ENCODE measurements at regions not wholly inside any gene's neighbourhood (a gene's known extent, or its start where the extent isn't known, plus 50 kb on each side); places are given as distances from the start of the nearest gene placed in this dataset.

DNA sequence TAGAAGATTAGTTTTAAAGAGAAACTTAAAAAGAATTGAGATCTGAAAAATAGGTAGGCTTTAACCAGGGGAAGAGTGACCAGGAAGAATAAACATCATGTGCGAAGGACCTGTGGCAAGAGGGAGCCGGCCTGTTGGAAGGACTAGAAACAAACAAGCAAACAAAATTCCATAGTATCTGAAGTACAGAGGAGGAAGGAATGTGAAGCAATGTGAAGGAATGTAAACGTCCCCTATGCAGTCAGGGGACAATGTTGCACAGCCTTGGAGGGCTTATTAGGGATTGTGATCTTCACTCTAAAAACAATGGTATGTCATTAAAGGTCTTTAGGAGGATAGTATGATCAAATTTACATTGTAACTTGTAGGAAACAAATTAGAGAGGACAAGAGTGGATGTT, 84.4 kb upstream of the PLCL2 start:
- no peaks in the 10 kb centered on the region for H3K4me1 ChIP-seq (ENCODE audit: insufficient read depth, insufficient read length)
- H3K27me3 ChIP-seq (ENCODE audit: insufficient read depth, insufficient read length) = no peaks in the 10 kb centered on the region
- H3K9ac ChIP-seq (ENCODE audit: insufficient read length, low read depth) = no peak overlapping the region
- H3K4me3 ChIP-seq (ENCODE audit: insufficient read length, low read depth) = no peak overlapping the region
- H3K9me3 ChIP-seq (ENCODE audit: insufficient read depth, low read length) = peaks cover 9% of the 10 kb centered on the region; the same call in 1 of the 2 replicates
- DNase-seq (ENCODE audit: low read depth, low spot score) = no peak
- TF ChIP-seq YY1 (IDR thresholded peaks at IDR 0.05; ENCODE audit: insufficient read depth, insufficient read length) (no peak), ZNF274 (IDR thresholded peaks at IDR 0.05; ENCODE audit: low read depth, low read length) (no peak), SUZ12 (IDR thresholded peaks at IDR 0.05; ENCODE audit: extremely low read depth, insufficient read depth, insufficient read length) (no peak)
- H3K36me3 ChIP-seq (ENCODE audit: insufficient read depth, insufficient read length, low read length) = no peaks in the 10 kb centered on the region

DNA sequence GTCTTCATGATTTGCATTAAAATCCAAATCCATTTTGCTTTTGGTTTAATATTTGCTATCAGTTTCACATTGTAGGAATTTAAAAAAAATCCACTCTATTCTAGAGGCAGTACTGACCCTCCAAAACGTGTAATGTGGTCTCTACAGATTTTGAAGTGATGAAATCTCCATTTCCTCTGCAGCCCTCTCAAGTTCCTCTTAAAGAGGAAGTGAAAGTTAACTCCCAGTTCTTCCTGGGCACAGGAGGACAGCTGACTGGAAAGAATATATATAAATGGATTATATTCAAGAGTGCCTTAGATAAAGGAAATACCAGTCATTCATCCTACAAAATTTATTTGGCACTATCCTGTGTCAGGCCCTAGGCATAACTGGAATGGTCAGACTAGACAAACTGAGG, 83.5 kb upstream of the PLCL2 start:
- TF ChIP-seq SUZ12 (IDR thresholded peaks at IDR 0.05; ENCODE audit: extremely low read depth, insufficient read depth, insufficient read length) (no peak), ZNF274 (IDR thresholded peaks at IDR 0.05; ENCODE audit: low read depth, low read length) (no peak), YY1 (IDR thresholded peaks at IDR 0.05; ENCODE audit: insufficient read depth, insufficient read length) (no peak)
- no peaks in the 10 kb centered on the region for H3K27me3 ChIP-seq (ENCODE audit: insufficient read depth, insufficient read length)
- H3K9ac ChIP-seq (ENCODE audit: insufficient read length, low read depth) = no peak overlapping the region
- H3K9me3 ChIP-seq (ENCODE audit: insufficient read depth, low read length) = peaks cover 9% of the 10 kb centered on the region; the same call in 1 of the 2 replicates
- H3K4me3 ChIP-seq (ENCODE audit: insufficient read length, low read depth) = no peak overlapping the region
- DNase-seq (ENCODE audit: low read depth, low spot score) = no peak
- no peaks in the 10 kb centered on the region for H3K4me1 ChIP-seq (ENCODE audit: insufficient read depth, insufficient read length)
- no peaks in the 10 kb centered on the region for H3K36me3 ChIP-seq (ENCODE audit: insufficient read depth, insufficient read length, low read length)

DNA sequence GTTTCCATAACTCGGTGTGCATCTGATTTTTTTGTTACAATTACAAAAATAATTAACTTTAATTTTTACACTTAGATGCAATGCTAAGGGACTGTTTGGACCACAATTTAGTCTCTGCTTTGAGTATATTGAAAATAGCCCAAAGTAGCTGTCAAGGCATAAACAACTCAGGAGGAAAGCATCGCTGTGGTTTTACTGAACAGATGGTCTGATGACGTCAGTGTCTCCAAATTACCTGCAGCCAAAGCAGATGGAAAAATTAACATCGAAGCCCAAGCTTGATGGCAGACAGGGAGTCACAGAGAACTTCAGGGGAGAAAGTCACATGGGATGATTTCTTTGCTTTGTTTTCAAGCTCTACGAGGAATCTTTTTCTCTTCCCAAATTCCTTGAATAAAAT, 83.1 kb upstream of the PLCL2 start:
- DNase-seq (ENCODE audit: low read depth, low spot score) = no peak
- Histone ChIP-seq H3K4me3 (ENCODE audit: insufficient read length, low read depth) (no peak overlapping the region), H3K36me3 (ENCODE audit: insufficient read depth, insufficient read length, low read length) (no peaks in the 10 kb centered on the region), H3K4me1 (ENCODE audit: insufficient read depth, insufficient read length) (no peaks in the 10 kb centered on the region), H3K9ac (ENCODE audit: insufficient read length, low read depth) (no peak overlapping the region), H3K27me3 (ENCODE audit: insufficient read depth, insufficient read length) (no peaks in the 10 kb centered on the region), H3K9me3 (ENCODE audit: insufficient read depth, low read length) (peaks cover 9% of the 10 kb centered on the region; the same call in 1 of the 2 replicates)
- no peak for TF ChIP-seq SUZ12 (IDR thresholded peaks at IDR 0.05; ENCODE audit: extremely low read depth, insufficient read depth, insufficient read length)
- TF ChIP-seq ZNF274 (IDR thresholded peaks at IDR 0.05; ENCODE audit: low read depth, low read length) = no peak
- TF ChIP-seq YY1 (IDR thresholded peaks at IDR 0.05; ENCODE audit: insufficient read depth, insufficient read length) = no peak

DNA sequence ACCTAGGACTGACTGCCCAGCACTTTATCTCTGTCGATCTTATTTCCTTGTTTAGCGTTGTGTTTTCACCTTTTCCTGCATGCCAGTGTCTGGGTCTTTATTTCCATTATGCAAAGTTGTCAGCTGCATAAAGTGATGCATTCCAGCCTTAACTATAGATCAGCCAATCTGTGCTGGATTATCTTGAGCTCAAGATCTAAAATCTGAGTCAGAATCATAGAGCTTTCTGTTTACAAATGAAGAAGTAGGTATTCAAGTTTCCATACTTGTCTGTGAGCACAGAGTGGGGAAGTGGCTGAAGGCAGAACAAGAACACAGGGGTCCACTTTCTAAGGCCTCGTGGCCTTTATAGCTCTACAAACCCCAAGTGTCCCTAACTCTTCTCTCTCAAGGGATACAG, 82.4 kb upstream of the PLCL2 start:
- H3K27me3 ChIP-seq (ENCODE audit: insufficient read depth, insufficient read length) = no peaks in the 10 kb centered on the region
- no peaks in the 10 kb centered on the region for H3K4me1 ChIP-seq (ENCODE audit: insufficient read depth, insufficient read length)
- no peak overlapping the region for H3K9ac ChIP-seq (ENCODE audit: insufficient read length, low read depth)
- no peak overlapping the region for H3K4me3 ChIP-seq (ENCODE audit: insufficient read length, low read depth)
- TF ChIP-seq ZNF274 (IDR thresholded peaks at IDR 0.05; ENCODE audit: low read depth, low read length) = no peak
- no peak for TF ChIP-seq SUZ12 (IDR thresholded peaks at IDR 0.05; ENCODE audit: extremely low read depth, insufficient read depth, insufficient read length)
- no peak for TF ChIP-seq YY1 (IDR thresholded peaks at IDR 0.05; ENCODE audit: insufficient read depth, insufficient read length)
- no peaks in the 10 kb centered on the region for H3K36me3 ChIP-seq (ENCODE audit: insufficient read depth, insufficient read length, low read length)
- peaks cover 9% of the 10 kb centered on the region; the same call in 1 of the 2 replicates for H3K9me3 ChIP-seq (ENCODE audit: insufficient read depth, low read length)
- DNase-seq (ENCODE audit: low read depth, low spot score) = no peak

DNA sequence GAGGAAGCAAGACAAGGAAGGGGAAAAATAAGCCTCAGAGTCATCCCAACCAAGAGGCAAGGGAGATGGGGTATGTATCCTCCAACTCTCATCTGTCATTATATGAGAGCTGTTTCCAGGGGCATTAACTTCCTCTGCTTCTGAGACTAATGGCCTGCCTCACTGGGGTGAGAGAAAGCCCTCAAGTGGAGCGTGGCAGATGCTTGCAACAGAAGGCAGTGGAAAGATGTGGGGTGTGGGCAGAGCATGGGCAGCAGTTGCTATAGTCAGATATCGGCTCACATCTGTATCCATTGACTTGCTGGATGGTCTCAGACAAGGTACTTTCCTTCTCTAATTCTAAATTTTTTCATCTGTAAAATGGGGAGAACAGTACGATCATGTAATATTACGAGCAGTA, 81.7 kb upstream of the PLCL2 start:
- H3K9ac ChIP-seq (ENCODE audit: insufficient read length, low read depth) = no peak overlapping the region
- no peak for DNase-seq (ENCODE audit: low read depth, low spot score)
- H3K27me3 ChIP-seq (ENCODE audit: insufficient read depth, insufficient read length) = no peaks in the 10 kb centered on the region
- H3K4me1 ChIP-seq (ENCODE audit: insufficient read depth, insufficient read length) = no peaks in the 10 kb centered on the region
- H3K9me3 ChIP-seq (ENCODE audit: insufficient read depth, low read length) = peaks cover 9% of the 10 kb centered on the region; the same call in 1 of the 2 replicates
- TF ChIP-seq SUZ12 (IDR thresholded peaks at IDR 0.05; ENCODE audit: extremely low read depth, insufficient read depth, insufficient read length) = no peak
- TF ChIP-seq ZNF274 (IDR thresholded peaks at IDR 0.05; ENCODE audit: low read depth, low read length) = no peak
- no peak for TF ChIP-seq YY1 (IDR thresholded peaks at IDR 0.05; ENCODE audit: insufficient read depth, insufficient read length)
- no peak overlapping the region for H3K4me3 ChIP-seq (ENCODE audit: insufficient read length, low read depth)
- no peaks in the 10 kb centered on the region for H3K36me3 ChIP-seq (ENCODE audit: insufficient read depth, insufficient read length, low read length)

DNA sequence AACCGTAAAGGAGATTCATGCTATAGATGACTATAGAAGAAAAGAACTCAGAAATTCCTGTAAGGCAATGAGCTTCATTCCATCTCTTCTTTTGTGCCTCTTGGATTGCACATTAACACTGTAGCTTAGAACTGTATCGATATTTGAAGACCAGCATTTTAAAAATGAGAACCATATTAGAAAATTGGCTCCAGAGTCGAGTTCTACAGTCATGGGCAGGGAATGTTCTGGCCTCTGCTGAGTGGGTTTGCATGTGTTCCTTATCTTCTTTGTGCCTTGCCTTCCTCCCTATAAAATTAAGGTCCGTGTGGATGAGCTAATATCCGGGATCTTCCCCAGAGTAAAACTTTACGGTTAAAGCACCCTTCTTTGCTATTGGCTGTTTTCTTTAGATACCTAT, 77.4 kb upstream of the PLCL2 start:
- no peak for DNase-seq (ENCODE audit: low read depth, low spot score)
- H3K27me3 ChIP-seq (ENCODE audit: insufficient read depth, insufficient read length) = no peaks in the 10 kb centered on the region
- no peak overlapping the region for H3K9ac ChIP-seq (ENCODE audit: insufficient read length, low read depth)
- H3K36me3 ChIP-seq (ENCODE audit: insufficient read depth, insufficient read length, low read length) = no peaks in the 10 kb centered on the region
- no peak for TF ChIP-seq YY1 (IDR thresholded peaks at IDR 0.05; ENCODE audit: insufficient read depth, insufficient read length)
- TF ChIP-seq SUZ12 (IDR thresholded peaks at IDR 0.05; ENCODE audit: extremely low read depth, insufficient read depth, insufficient read length) = no peak
- TF ChIP-seq ZNF274 (IDR thresholded peaks at IDR 0.05; ENCODE audit: low read depth, low read length) = no peak
- H3K4me1 ChIP-seq (ENCODE audit: insufficient read depth, insufficient read length) = no peaks in the 10 kb centered on the region
- H3K9me3 ChIP-seq (ENCODE audit: insufficient read depth, low read length) = no peaks in the 10 kb centered on the region
- no peak overlapping the region for H3K4me3 ChIP-seq (ENCODE audit: insufficient read length, low read depth)

DNA sequence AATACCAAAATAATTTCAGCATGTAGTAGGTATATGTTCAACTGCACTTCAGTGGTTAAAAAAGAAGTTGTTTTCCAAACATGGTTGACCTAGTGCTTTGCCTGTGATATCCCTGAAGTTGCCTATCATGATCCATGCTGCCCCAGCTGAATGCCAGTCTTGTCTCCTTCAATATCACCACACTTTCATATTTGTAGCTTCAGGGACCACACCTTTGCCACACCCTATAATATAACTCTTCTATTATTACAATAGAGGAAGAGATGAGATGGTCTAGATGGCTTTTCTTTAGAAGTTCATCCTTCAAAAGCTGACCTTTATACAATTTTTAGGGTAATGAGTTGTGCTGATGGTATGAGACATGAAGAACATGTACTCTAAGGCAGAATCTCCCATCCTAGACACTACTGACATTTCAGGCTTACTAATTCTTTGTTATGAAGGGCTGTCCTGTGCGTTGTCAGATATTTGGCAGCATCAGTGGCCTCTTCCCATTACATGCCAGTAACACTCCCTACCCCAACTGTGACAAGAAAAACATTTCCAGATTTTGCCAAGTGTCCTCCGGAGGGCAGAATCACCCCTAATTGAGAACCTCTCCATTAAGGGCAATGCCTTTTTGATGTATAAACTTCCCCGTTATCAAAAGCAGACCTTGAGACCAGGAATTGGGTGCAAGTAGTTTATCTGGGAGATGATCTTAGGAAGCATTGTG, 76.2 kb upstream of the PLCL2 start:
- Histone ChIP-seq H3K27me3 (ENCODE audit: insufficient read depth, insufficient read length) (no peaks in the 10 kb centered on the region), H3K4me3 (ENCODE audit: insufficient read length, low read depth) (no peak overlapping the region), H3K4me1 (ENCODE audit: insufficient read depth, insufficient read length) (no peaks in the 10 kb centered on the region), H3K9ac (ENCODE audit: insufficient read length, low read depth) (no peak overlapping the region), H3K36me3 (ENCODE audit: insufficient read depth, insufficient read length, low read length) (no peaks in the 10 kb centered on the region), H3K9me3 (ENCODE audit: insufficient read depth, low read length) (no peaks in the 10 kb centered on the region)
- DNase-seq (ENCODE audit: low read depth, low spot score) = no peak
- TF ChIP-seq ZNF274 (IDR thresholded peaks at IDR 0.05; ENCODE audit: low read depth, low read length) (no peak), SUZ12 (IDR thresholded peaks at IDR 0.05; ENCODE audit: extremely low read depth, insufficient read depth, insufficient read length) (no peak)

Data from NT2/D1 (cell line).